CD4-positive, alpha-beta memory T cell (primary cell): ENCODE measurements at regions not wholly inside any gene's neighbourhood (a gene's known extent, or its start where the extent isn't known, plus 50 kb on each side); places are given as distances from the start of the nearest gene placed in this dataset.

ENCODE experiments used
- CTCF ChIA-PET: fragments of 350-600 bp; sonication (Branson Sonifier 250); formaldehyde crosslinking; loops from one replicate; lab custom pipeline; 2021; ENCODE audit warnings: inconsistent platforms; ENCODE audit not compliant: partially characterized antibody; lab: Charles Lee
- POLR2A ChIA-PET: fragments of 350-600 bp; sonication (Branson Sonifier 250); formaldehyde crosslinking; loops from one replicate; lab custom pipeline; 2021; ENCODE audit not compliant: partially characterized antibody; lab: Charles Lee
- DNase-seq, 5 donors: peaks; one replicate each; pipeline versions ENCODE4 v3.0.0 to v3.0.0-alpha.2; 2020 to 2022; ENCODE audit warnings: mixed read lengths in 1 of 5
- H3K27ac ChIP-seq: one replicate; pipeline ENCODE4 v1.7.0; 2013; ENCODE audit warnings: low read depth, low read length
- H3K27me3 ChIP-seq: 2 replicates; pipeline ENCODE4 v1.7.0; 2013; ENCODE audit warnings: mild to moderate bottlenecking, low read length, moderate library complexity; ENCODE audit not compliant: insufficient read depth
- H3K36me3 ChIP-seq: 2 replicates; pipeline ENCODE4 v1.7.0; 2013; ENCODE audit warnings: mild to moderate bottlenecking, low read length, moderate library complexity; ENCODE audit not compliant: insufficient read depth
- H3K4me1 ChIP-seq: 2 replicates; pipeline ENCODE4 v1.7.0; 2013; ENCODE audit warnings: mild to moderate bottlenecking, low read length, moderate library complexity; ENCODE audit not compliant: insufficient read depth
- H3K4me3 ChIP-seq, 2 donors: one replicate each; pipeline ENCODE4 v1.7.0; 2013; ENCODE audit warnings: low read length in 2 of 2, mild to moderate bottlenecking in 1 of 2
- H3K9me3 ChIP-seq, 2 donors: one replicate each; pipeline ENCODE4 v1.7.0; 2013; ENCODE audit warnings: low read length in 2 of 2, control low read depth in 1 of 2; ENCODE audit not compliant: control insufficient read depth in 1 of 2
- H3K27ac Mint-ChIP-seq, 7 donors: one replicate each; pipeline ENCODE4 v1.8.0; 2020 to 2021; ENCODE audit warnings: mixed read lengths in 7 of 7, mild to moderate bottlenecking in 6 of 7, inconsistent platforms in 3 of 7, moderate library complexity in 3 of 7
- H3K27me3 Mint-ChIP-seq, 2 donors: one replicate each; pipeline ENCODE4 v1.8.0; 2020 to 2021; ENCODE audit warnings: mixed read lengths in 2 of 2
- H3K36me3 Mint-ChIP-seq, 2 donors: one replicate each; pipeline ENCODE4 v1.8.0; 2020 to 2021; ENCODE audit warnings: mixed read lengths in 2 of 2, inconsistent platforms in 1 of 2, mild to moderate bottlenecking in 1 of 2
- H3K4me1 Mint-ChIP-seq, 4 donors: one replicate each; pipeline ENCODE4 v1.8.0; 2020 to 2021; ENCODE audit warnings: mixed read lengths in 4 of 4, mild to moderate bottlenecking in 1 of 4
- H3K4me3 Mint-ChIP-seq, 8 donors: one replicate each; pipeline ENCODE4 v1.8.0; 2020 to 2021; ENCODE audit warnings: mixed read lengths in 8 of 8, mild to moderate bottlenecking in 7 of 8, moderate library complexity in 6 of 8, inconsistent platforms in 3 of 8
- H3K9me3 Mint-ChIP-seq, 8 donors: one replicate each; pipeline ENCODE4 v1.8.0; 2020 to 2021; ENCODE audit warnings: mixed read lengths in 8 of 8, mild to moderate bottlenecking in 5 of 8, inconsistent platforms in 3 of 8, moderate library complexity in 1 of 8
- intact Hi-C: fragments of 100-400 bp; cut with micrococcal nuclease; formaldehyde crosslinking; loops from one replicate; pipeline ENCODE4 v1.15.1; 2023

DNA sequence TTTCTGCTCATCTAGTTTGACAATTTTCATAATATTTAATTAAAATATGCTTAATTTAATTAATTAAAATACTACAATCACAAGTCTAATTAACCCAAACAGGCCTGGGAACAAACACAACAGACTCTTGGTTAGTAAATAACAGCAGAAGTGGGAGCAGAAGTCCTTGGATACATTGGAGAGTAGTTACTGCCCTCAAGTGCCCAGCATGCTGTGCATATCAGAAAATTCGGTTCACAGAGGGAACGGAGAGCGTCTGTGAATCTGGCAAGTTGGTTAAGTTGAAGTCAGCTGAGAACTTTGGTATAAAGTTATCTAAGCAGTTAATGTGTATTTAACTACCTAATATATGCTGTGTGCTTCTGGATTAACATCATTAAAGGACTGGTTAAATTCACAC, 87.0 kb upstream of the ATG10 start:
- no peaks in the 10 kb centered on the region for H3K36me3 Mint-ChIP-seq
- H3K27ac Mint-ChIP-seq: no peak overlapping the region
- H3K27me3 ChIP-seq: peaks cover 5% of the 10 kb centered on the region
- intact Hi-C loops: no loop called here
- no peak overlapping the region for H3K27ac ChIP-seq
- no peak overlapping the region for H3K4me3 ChIP-seq
- POLR2A ChIA-PET: no interaction called here
- no peak for DNase-seq
- no peak overlapping the region for H3K4me3 Mint-ChIP-seq
- CTCF ChIA-PET: no interaction called here
- H3K4me1 Mint-ChIP-seq: no peaks in the 10 kb centered on the region
- no peaks in the 10 kb centered on the region for H3K36me3 ChIP-seq
- peaks cover 0 to 8% of the 10 kb centered on the region in 2 donors for H3K27me3 Mint-ChIP-seq
- H3K9me3 ChIP-seq: no peaks in the 10 kb centered on the region
- peaks cover 0 to 2% (median 0%) of the 10 kb centered on the region in 8 donors for H3K9me3 Mint-ChIP-seq
- H3K4me1 ChIP-seq: no peaks in the 10 kb centered on the region

DNA sequence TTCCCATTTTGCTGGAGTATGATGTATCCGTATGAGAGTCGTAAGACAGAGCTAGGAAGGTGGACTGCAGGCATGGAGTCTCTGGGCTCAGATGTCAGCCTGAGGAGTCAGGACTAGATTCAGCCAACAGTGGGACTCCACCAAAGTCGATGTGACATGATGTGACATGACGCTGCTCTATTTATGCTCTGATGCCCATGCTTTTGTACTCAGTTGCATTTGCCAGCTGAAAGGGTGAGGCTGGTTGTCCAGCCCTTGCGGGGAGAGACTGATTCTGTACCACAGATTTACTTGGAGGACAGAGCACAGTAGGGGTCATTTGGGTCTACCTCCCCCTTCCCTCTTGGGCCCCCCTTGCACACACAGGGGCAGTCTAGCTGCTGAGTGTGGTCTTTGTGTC, 88.5 kb upstream of the ATG10 start:
- Histone ChIP-seq H3K27me3 (peaks cover 5% of the 10 kb centered on the region), H3K27ac (no peak overlapping the region), H3K9me3 (no peaks in the 10 kb centered on the region), H3K4me3 (no peak overlapping the region), H3K4me1 (no peaks in the 10 kb centered on the region), H3K36me3 (no peaks in the 10 kb centered on the region)
- Mint-ChIP-seq H3K9me3 (peaks cover 0 to 2% (median 0%) of the 10 kb centered on the region in 8 donors), H3K4me3 (no peak overlapping the region), H3K27ac (no peak overlapping the region), H3K27me3 (peaks cover 0 to 8% of the 10 kb centered on the region in 2 donors), H3K4me1 (no peaks in the 10 kb centered on the region), H3K36me3 (no peaks in the 10 kb centered on the region)
- ChIA-PET CTCF (no interaction called here), POLR2A (no interaction called here)
- intact Hi-C loops: no loop called here
- DNase-seq: no peak

DNA sequence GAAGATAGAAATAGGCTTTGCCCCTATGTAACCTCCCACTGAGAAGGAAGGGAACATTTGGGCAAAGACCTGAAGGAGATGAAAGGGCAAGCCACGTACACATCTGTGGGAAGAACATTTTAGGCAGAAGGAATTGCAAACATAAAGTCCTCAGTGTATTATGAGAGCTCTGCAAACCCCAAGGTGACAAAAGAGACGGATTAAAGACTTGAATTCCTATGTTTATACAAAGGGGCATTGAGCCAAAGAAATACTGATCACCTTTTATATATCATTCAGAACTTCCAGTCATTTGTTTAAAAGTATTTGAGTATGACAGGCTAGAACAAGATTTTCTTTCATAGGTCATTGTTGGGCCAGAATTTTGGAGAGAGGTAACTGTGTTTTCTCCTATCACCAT, 90.2 kb upstream of the ATG10 start:
- Histone ChIP-seq H3K4me3 (no peak overlapping the region), H3K27ac (no peak overlapping the region), H3K36me3 (no peaks in the 10 kb centered on the region), H3K4me1 (no peaks in the 10 kb centered on the region), H3K27me3 (peaks cover 5% of the 10 kb centered on the region), H3K9me3 (no peaks in the 10 kb centered on the region)
- no peaks in the 10 kb centered on the region for H3K36me3 Mint-ChIP-seq
- ChIA-PET CTCF (no interaction called here), POLR2A (no interaction called here)
- H3K4me1 Mint-ChIP-seq: no peaks in the 10 kb centered on the region
- peaks cover 0 to 5% of the 10 kb centered on the region in 2 donors for H3K27me3 Mint-ChIP-seq
- intact Hi-C loops: no loop called here
- no peak overlapping the region for H3K27ac Mint-ChIP-seq
- no peak for DNase-seq
- no peak overlapping the region for H3K4me3 Mint-ChIP-seq
- H3K9me3 Mint-ChIP-seq: no peaks in the 10 kb centered on the region

DNA sequence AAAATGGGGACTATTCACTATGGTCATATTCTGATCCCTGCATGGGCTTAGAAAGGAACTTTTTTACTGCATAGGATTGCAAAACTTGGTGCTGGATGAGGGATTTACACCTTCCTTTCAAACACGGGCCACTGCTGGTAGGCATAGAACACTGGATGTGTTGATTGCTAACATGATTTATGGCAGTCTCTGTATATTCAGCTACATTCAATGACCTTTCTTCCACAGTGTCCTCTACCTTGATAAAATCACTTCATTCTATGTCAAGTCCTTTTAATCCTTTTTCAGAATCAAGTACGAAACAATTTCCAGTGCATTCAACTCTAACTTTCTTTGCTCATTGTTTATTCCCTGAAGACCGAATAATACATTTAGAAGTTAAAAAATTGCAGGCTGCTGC, 91.9 kb upstream of the ATG10 start:
- H3K27me3 ChIP-seq: peaks cover 5% of the 10 kb centered on the region
- Mint-ChIP-seq H3K27me3 (peaks cover 0 to 5% of the 10 kb centered on the region in 2 donors), H3K27ac (no peak overlapping the region), H3K36me3 (no peaks in the 10 kb centered on the region), H3K4me1 (no peaks in the 10 kb centered on the region), H3K9me3 (no peaks in the 10 kb centered on the region), H3K4me3 (no peak overlapping the region)
- no peak for DNase-seq
- H3K27ac ChIP-seq: no peak overlapping the region
- H3K36me3 ChIP-seq: no peaks in the 10 kb centered on the region
- POLR2A ChIA-PET: no interaction called here
- no peaks in the 10 kb centered on the region for H3K9me3 ChIP-seq
- CTCF ChIA-PET: no interaction called here
- intact Hi-C loops: no loop called here
- no peaks in the 10 kb centered on the region for H3K4me1 ChIP-seq
- no peak overlapping the region for H3K4me3 ChIP-seq

DNA sequence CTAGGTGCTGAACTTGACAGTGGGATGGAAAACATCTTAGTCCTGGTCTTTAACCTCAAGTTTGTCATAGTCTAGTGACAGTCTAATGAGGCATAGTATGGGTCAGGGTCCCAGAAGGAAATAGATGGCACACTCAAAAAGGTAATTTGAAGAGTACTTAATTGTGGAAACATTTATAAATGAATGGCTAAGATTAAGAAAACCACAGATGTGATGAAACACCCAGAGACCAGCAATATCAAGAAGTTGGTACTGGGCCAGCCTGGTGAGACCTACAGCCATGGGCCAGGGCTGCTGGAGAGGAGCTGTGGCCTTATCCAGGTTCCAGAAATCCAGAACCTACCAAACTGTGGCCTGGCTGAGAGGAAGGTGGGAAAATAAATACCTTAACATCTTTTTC, 93.5 kb upstream of the ATG10 start:
- no peaks in the 10 kb centered on the region for H3K27me3 ChIP-seq
- no peak for DNase-seq
- Mint-ChIP-seq H3K27me3 (peaks cover 0 to 5% of the 10 kb centered on the region in 2 donors), H3K4me1 (no peaks in the 10 kb centered on the region), H3K9me3 (no peaks in the 10 kb centered on the region), H3K36me3 (no peaks in the 10 kb centered on the region), H3K27ac (no peak overlapping the region), H3K4me3 (no peak overlapping the region)
- no peaks in the 10 kb centered on the region for H3K36me3 ChIP-seq
- POLR2A ChIA-PET: no interaction called here
- no peaks in the 10 kb centered on the region for H3K9me3 ChIP-seq
- CTCF ChIA-PET: interaction anchor here (0.8 kb wide), 1 partner anchor 39 kb away, joined by 3 read pairs; no protein-coding TSS in a partner anchor
- intact Hi-C loops: no loop called here
- no peaks in the 10 kb centered on the region for H3K4me1 ChIP-seq
- no peak overlapping the region for H3K4me3 ChIP-seq
- no peak overlapping the region for H3K27ac ChIP-seq

DNA sequence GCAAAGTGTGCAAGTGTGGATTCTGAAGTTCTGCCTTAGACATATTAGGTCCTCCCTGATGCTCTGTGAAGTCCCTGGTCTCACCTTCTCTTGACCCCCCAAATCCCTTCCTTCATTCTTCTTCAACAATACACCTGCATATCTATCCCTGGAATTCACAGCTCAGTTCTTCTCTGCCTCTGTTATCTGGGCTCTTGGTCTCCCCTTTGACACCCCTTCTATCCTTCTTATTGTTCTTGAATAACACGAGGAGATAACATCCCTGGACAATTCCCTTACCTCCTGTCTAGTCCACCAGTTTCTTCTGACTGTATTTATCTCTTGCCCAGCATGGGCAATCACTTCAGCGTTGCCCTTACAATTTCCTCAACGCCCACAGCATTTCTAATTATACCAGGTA, 104.8 kb upstream of the ATG10 start:
- no peak overlapping the region for H3K4me3 ChIP-seq
- CTCF ChIA-PET: no interaction called here
- H3K4me1 Mint-ChIP-seq: peaks cover 0 to 1% (median 0%) of the 10 kb centered on the region in 4 donors
- intact Hi-C loops: no loop called here
- H3K27me3 ChIP-seq: no peaks in the 10 kb centered on the region
- H3K27me3 Mint-ChIP-seq: peaks cover 0 to 8% of the 10 kb centered on the region in 2 donors
- POLR2A ChIA-PET: no interaction called here
- peaks cover 0 to 4% (median 0%) of the 10 kb centered on the region in 8 donors for H3K9me3 Mint-ChIP-seq
- H3K4me1 ChIP-seq: no peaks in the 10 kb centered on the region
- DNase-seq: no peak
- no peak overlapping the region for H3K4me3 Mint-ChIP-seq
- no peaks in the 10 kb centered on the region for H3K36me3 Mint-ChIP-seq
- H3K27ac ChIP-seq: no peak overlapping the region
- H3K36me3 ChIP-seq: no peaks in the 10 kb centered on the region
- peak overlapping the region in 1 of 7 donors; percentile 8 for H3K27ac Mint-ChIP-seq
- no peaks in the 10 kb centered on the region for H3K9me3 ChIP-seq

DNA sequence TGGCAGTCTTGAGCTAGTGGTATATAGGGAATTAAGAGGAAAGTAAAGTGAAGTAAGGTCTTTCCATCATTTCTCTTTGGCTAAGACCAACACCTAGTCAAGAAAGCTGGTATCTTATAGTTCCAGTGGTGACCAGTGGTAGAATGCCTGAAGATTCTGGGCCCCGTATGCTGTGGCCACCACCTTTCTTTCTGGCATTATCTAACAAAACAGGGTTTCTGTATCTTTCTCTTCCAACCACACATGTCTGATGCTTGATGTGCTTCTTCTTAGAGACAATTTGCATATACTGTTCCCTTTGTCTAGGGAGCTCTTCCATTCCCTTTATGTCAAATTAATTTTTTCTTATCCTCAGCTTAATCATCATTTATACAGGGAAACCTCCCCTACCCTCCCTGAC, 109.9 kb upstream of the SSBP2 start:
- Histone ChIP-seq H3K27me3 (no peaks in the 10 kb centered on the region), H3K27ac (no peak overlapping the region), H3K36me3 (no peaks in the 10 kb centered on the region), H3K4me1 (no peaks in the 10 kb centered on the region), H3K9me3 (no peaks in the 10 kb centered on the region), H3K4me3 (no peak overlapping the region)
- DNase-seq: no peak
- peaks cover 0 to 4% (median 0%) of the 10 kb centered on the region in 8 donors for H3K9me3 Mint-ChIP-seq
- CTCF ChIA-PET: interaction anchor here (1.8 to 3.1 kb wide), 2 partner anchors 11 to 305 kb away, joined by 4 to 7 read pairs; no protein-coding TSS in a partner anchor
- no peak overlapping the region for H3K27ac Mint-ChIP-seq
- H3K27me3 Mint-ChIP-seq: peaks cover 0 to 5% of the 10 kb centered on the region in 2 donors
- no peaks in the 10 kb centered on the region for H3K36me3 Mint-ChIP-seq
- H3K4me1 Mint-ChIP-seq: peaks cover under 1 to 4% (median 3%) of the 10 kb centered on the region in 4 donors
- intact Hi-C loops: no loop called here
- POLR2A ChIA-PET: interaction anchor here (1.4 kb wide), 1 partner anchor 110 kb away, joined by 6 read pairs; the partner anchor contains the start of gene SSBP2
- no peak overlapping the region for H3K4me3 Mint-ChIP-seq
